ENCODE measurements at regions not wholly inside any gene's neighbourhood (a gene's known extent, or its start where the extent isn't known, plus 50 kb on each side); places are given as distances from the start of the nearest gene placed in this dataset.

DNA sequence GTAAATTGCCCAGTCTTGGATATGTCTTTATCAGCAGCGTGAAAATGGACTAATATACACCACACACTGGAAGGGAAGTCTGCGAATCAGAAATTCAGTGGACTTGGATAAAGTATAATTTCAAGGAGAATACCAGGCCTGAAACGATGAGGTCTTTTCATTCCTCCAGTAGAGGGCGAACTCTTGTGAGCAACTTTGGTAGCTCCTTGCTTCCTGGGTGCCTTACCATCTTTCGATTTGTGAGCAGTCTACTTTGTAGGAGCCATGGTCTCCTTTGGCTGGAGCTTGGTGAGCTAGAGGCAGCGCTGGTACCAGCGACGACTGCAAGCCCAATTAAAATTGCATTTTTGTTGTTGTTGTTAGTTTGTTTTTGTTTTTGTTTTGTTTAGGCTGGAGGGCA is 791.9 kb downstream of the FAT4 start:
- Histone ChIP-seq H3K9me3 (ENCODE audit: severe bottlenecking) (no peaks in the 10 kb centered on the region), H3K27me3 (ENCODE audit: insufficient read depth, low read depth, severe bottlenecking) (no peaks in the 10 kb centered on the region), H3K4me3 (ENCODE audit: low read depth, low read length) (no peak overlapping the region), H3K36me3 (no peaks in the 10 kb centered on the region), H3K27ac (no peak overlapping the region)
- TF ChIP-seq CTCF (IDR thresholded peaks at IDR 0.05; ENCODE audit: low read depth, low read length), result peak; percentile 61
- DNase-seq, result peak; percentile 31

- no peak overlapping the region for H3K27ac ChIP-seq
- H3K27me3 ChIP-seq (ENCODE audit: insufficient read depth, low read depth, severe bottlenecking), result no peaks in the 10 kb centered on the region
- no peak for DNase-seq
- TF ChIP-seq CTCF (IDR thresholded peaks at IDR 0.05; ENCODE audit: low read depth, low read length), result no peak
- H3K4me3 ChIP-seq (ENCODE audit: low read depth, low read length), result no peak overlapping the region
- H3K36me3 ChIP-seq, result no peaks in the 10 kb centered on the region
- no peaks in the 10 kb centered on the region for H3K9me3 ChIP-seq (ENCODE audit: severe bottlenecking)
Observed at GRCh38 chr4:126109836-126110235, 795.1 kb downstream of the FAT4 start.

GRCh38 chr4:126113058-126113457 is 798.3 kb downstream of the FAT4 start:
- Histone ChIP-seq H3K4me3 (ENCODE audit: low read depth, low read length) (no peak overlapping the region), H3K27ac (no peak overlapping the region), H3K27me3 (ENCODE audit: insufficient read depth, low read depth, severe bottlenecking) (no peaks in the 10 kb centered on the region), H3K9me3 (ENCODE audit: severe bottlenecking) (no peaks in the 10 kb centered on the region), H3K36me3 (no peaks in the 10 kb centered on the region)
- TF ChIP-seq CTCF (IDR thresholded peaks at IDR 0.05; ENCODE audit: low read depth, low read length), result no peak
- DNase-seq, result no peak

DNA sequence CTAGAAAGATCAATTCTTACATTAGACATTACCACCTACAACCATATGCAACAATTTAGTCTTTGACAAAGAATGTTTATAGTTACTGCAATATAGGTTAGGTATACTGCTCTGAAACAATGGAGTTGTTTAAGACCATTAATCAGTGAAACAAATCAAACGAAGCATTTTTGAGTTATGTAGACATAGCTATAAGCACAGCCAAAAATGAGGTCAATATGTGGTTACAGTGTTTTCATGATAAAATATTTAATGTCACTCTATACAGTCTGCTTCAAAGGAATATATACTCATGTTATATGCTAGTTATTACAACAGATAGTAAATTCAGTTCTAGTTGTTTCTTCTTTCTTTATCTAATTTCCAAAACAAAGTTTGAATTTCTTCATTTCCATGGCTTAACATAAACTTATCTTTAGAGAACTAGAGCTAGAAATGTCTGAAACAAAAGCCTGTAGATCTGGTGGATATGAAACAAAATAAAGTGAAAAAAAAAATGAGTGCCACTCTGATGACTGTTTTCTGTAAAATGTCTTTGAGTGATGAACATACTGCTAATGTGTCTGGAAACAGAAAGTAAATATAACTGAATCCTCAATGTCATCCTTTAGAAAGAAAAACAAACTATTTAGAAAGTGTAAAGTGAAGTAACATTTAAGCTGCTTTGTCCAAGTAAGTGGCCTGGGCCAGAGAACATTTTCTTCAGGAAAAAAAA is 809.0 kb downstream of the FAT4 start:
- H3K27me3 ChIP-seq (ENCODE audit: insufficient read depth, low read depth, severe bottlenecking), result no peaks in the 10 kb centered on the region
- H3K9me3 ChIP-seq (ENCODE audit: severe bottlenecking), result no peaks in the 10 kb centered on the region
- no peak for TF ChIP-seq CTCF (IDR thresholded peaks at IDR 0.05; ENCODE audit: low read depth, low read length)
- no peaks in the 10 kb centered on the region for H3K36me3 ChIP-seq
- H3K27ac ChIP-seq, result no peak overlapping the region
- no peak overlapping the region for H3K4me3 ChIP-seq (ENCODE audit: low read depth, low read length)
- no peak for DNase-seq

DNA sequence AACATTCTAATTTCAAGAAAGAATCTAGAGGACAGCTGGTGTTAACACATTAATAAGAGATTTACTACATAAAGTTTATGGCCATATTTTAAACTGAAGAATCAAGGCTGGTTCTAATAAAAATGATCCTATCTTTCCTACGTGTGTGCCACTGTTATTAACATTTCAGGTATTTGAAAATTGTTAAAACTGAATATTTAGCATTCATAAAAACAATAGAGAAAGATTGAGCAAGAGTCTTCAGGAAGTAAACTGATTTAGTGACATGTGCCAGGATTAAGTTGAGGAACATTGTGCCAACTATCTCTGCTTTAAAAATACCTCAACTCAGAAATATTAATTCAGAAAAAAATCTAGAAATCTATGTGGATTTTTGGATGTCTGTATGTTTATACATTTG is 810.1 kb downstream of the FAT4 start:
- DNase-seq, result no peak
- Histone ChIP-seq H3K9me3 (ENCODE audit: severe bottlenecking) (no peaks in the 10 kb centered on the region), H3K27me3 (ENCODE audit: insufficient read depth, low read depth, severe bottlenecking) (no peaks in the 10 kb centered on the region), H3K27ac (no peak overlapping the region), H3K4me3 (ENCODE audit: low read depth, low read length) (no peak overlapping the region), H3K36me3 (no peaks in the 10 kb centered on the region)
- TF ChIP-seq CTCF (IDR thresholded peaks at IDR 0.05; ENCODE audit: low read depth, low read length), result no peak

GRCh38 chr4:126130215-126130614 is 815.5 kb downstream of the FAT4 start:
- no peak for DNase-seq
- no peaks in the 10 kb centered on the region for H3K9me3 ChIP-seq (ENCODE audit: severe bottlenecking)
- no peak overlapping the region for H3K27ac ChIP-seq
- no peaks in the 10 kb centered on the region for H3K27me3 ChIP-seq (ENCODE audit: insufficient read depth, low read depth, severe bottlenecking)
- no peak for TF ChIP-seq CTCF (IDR thresholded peaks at IDR 0.05; ENCODE audit: low read depth, low read length)
- H3K4me3 ChIP-seq (ENCODE audit: low read depth, low read length), result no peak overlapping the region
- no peaks in the 10 kb centered on the region for H3K36me3 ChIP-seq
